GM19023 (cell line): ENCODE measurements at regions not wholly inside any gene's neighbourhood (a gene's known extent, or its start where the extent isn't known, plus 50 kb on each side); places are given as distances from the start of the nearest gene placed in this dataset.

Experiments used
- ATAC-seq: cut with Tn5 transposase; IDR thresholded peaks from one replicate; pipeline ENCODE4 v1.9.1; 2021; ENCODE audit warnings: mild to moderate bottlenecking, moderate library complexity; ENCODE audit not compliant: unreplicated experiment

GRCh38 chr18:47418746-47419145 is 167.3 kb upstream of the SKOR2 start:
- ATAC-seq = no peak

DNA sequence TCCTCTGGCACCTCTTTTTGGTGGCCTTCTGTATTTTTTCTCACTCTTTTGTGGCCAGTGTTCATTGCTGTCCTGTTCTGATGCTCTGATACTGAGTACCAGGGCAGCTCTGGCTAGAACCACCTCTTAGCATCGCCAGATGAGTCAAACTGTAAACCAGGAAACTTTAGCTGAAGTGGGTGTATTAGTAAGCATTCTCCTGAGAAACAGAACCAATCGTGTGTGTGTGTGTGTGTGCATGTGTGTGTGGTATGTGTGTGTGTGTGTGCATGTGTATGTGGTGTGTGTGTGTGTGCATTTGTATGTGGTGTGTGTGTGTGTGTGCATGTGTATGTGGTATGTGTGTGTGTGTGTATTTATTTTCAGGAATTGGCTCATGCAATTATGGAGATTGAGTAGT is 166.3 kb upstream of the SKOR2 start:
- ATAC-seq = no peak

- no peak for ATAC-seq
These were observed 164.4 kb upstream of the SKOR2 start for GRCh38 chr18:47415881-47416280.

GRCh38 chr18:47413327-47413726 is 161.9 kb upstream of the SKOR2 start:
- no peak for ATAC-seq

GRCh38 chr18:47412924-47413323 is 161.5 kb upstream of the SKOR2 start:
- ATAC-seq = no peak

GRCh38 chr18:47411159-47411558 is 159.7 kb upstream of the SKOR2 start:
- ATAC-seq = no peak

- no peak for ATAC-seq
These were observed 158.7 kb upstream of the SKOR2 start for GRCh38 chr18:47410139-47410538.

GRCh38 chr18:47409519-47409918 is 158.1 kb upstream of the SKOR2 start:
- no peak for ATAC-seq

- no peak for ATAC-seq
These were observed 156.3 kb upstream of the SKOR2 start for GRCh38 chr18:47407736-47408135.

DNA sequence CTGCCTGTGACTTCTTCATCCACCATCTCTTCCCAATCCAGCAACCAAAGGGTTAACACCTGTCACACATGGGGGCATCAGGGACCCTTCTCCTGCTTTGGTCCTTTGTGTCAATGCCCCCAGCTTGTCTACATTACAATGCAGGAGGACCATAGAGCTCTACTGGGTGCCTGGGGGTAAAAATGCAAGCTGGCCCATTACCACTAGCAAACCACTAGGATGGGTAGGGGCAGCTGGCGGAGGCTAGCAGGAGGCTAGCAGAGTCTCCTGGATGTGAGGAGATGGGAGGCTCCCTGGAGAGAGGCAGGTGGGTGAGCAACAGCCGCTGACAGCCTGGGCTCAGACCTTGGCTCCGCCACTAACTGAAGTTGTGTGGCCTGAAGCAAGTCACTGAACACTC is 153.4 kb upstream of the SKOR2 start:
- ATAC-seq = no peak

DNA sequence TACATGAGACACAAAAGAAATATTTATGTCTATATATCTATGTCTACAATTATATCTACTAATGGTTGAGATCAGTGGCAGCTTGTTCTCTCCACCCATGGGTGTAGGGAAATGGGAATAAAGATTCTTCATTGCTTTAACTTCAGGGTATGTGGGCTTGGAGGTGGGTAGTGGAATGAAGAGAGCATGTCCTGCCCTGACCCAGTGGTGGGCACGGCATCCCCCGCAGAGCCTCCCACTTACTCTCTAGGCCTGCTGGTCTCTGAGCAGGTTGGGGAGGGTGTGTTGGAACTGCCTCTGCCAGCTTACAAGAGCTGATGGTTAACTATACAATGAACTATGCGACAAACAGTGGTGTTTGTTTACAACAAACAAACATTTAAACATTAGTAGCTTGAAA is 152.5 kb upstream of the SKOR2 start:
- no peak for ATAC-seq

DNA sequence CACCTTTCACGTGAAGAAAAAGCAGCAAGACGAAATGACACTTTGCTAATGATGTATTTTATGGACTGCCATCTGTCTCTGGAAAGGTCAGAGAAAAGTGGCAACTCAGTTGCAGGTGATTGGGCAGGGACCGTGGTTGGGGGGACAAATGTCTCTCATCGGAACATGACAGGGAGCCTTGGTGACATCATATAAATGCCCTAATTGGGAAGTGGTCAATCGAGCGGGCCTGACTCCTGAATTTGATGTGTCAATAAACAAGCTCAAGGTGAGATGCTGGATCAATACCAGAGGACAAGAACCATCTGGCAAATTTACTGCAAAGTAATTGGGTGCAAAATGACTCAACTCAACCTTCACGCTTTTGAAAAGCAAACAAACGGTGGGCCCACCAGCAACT is 151.9 kb upstream of the SKOR2 start:
- no peak for ATAC-seq

DNA sequence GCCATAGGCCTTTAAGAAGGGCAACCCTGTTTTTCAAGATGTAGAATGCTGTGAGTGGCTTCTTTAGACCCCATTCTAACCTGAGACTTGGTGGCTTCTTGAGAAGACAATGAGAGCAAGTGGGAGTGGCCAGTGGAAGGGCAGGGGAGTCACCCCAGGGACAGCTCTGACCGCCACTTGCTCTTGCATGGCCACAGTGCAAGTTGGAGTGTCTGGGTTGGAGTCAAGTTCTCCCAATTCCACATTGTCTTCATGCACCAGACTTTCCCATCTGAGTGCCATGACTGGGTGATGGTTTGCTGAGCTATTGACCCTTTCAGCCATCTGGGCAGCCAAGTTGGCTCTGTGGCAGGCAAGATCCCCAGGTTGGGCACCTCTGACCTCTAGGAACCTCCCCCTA is 148.0 kb upstream of the SKOR2 start:
- no peak for ATAC-seq

DNA sequence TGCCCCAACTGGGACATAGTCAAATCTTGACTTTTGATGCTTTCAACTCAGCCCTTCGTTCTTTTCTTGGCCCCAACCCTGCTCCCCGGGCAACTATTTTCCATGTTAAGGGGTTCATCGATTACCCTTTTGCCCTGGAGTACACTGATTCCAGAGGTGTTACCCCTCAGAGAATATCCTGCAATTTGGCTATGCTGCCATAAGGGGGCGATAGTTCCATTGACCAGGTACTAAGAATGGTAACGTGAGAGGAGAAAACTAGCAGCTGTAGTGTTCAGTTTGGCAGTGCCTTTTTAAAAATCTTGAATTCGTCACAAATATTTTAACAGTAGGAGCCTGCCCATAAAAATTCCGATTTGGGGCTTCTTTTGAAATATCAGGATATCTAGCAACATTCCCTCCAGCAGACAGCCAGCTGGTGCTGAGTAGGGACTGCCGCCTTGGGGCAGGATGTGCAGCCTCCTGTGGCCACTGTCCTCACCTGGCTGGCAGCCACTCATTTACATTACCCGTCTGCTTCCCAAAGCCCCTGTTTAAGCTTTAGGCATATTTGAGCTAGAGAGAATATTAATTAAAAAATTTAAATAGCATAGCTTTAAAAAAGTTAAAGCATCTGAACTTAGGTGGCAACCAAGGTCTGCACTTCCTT is 146.3 kb upstream of the SKOR2 start:
- no peak for ATAC-seq

DNA sequence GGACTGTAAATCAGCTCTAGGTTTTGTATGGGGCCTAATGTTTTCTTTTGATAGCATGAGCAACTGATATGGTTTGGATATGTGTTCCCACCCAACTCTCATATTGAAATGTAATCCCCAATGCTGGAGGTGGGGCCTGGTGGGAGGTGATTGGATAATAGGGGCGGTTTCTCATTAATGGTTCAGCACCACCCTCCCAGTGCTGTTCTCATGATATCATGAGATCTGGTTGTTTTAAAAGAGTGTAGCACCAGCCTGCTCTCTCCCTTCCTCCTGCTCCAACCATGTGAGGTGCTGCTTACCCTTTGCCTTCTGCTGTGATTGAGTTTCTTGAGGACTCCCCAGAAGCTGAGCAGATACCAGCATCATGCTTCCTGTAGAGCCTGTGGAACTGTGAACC is 140.2 kb upstream of the SKOR2 start:
- ATAC-seq = no peak

- no peak for ATAC-seq
These were observed 139.1 kb upstream of the SKOR2 start for GRCh38 chr18:47390410-47391024.

DNA sequence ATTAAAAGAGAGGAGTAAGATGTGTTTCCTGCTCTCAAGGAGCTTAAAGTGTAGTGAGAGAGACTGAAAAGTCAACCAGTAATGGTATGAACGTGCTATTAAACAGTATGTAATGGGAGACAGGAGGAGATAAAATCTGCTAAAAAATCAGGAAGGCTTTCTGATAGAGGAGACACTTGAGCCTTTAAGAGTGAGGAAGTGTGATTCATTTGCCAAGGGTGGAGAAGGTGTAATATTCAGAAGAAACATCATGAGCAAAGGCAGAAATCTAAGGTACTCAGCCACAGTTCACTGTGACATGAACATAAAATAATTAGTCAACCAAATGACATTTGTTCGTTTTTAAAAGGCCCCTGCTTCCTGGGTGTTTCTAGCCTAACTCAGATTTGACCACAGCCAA is 137.8 kb upstream of the SKOR2 start:
- no peak for ATAC-seq

GRCh38 chr18:47387864-47388263 is 136.4 kb upstream of the SKOR2 start:
- ATAC-seq = no peak

GRCh38 chr18:47383729-47384128 is 132.3 kb upstream of the SKOR2 start:
- ATAC-seq = no peak

- ATAC-seq = no peak
These were observed 130.6 kb upstream of the SKOR2 start for GRCh38 chr18:47381975-47382570.

- ATAC-seq = no peak
These were observed 128.7 kb upstream of the SKOR2 start for GRCh38 chr18:47380153-47380552.

GRCh38 chr18:47373465-47373864 is 122.0 kb upstream of the SKOR2 start:
- no peak for ATAC-seq

GRCh38 chr18:47370052-47370451 is 118.6 kb upstream of the SKOR2 start:
- ATAC-seq = no peak
